GM10248 (cell line): ENCODE measurements at regions not wholly inside any gene's neighbourhood (a gene's known extent, or its start where the extent isn't known, plus 50 kb on each side); places are given as distances from the start of the nearest gene placed in this dataset.

Experiments used
- CTCF ChIA-PET: fragments of 300-600 bp; sonication (Branson Sonifier 250); formaldehyde crosslinking; extraction: SDS; loops from one replicate; lab custom pipeline; 2021; ENCODE audit warnings: antibody characterized with exemption; lab: Yijun Ruan, JAX
- POLR2A ChIA-PET: fragments of 350-650 bp; sonication (Branson Sonifier 250); formaldehyde crosslinking; extraction: SDS; loops from one replicate; lab custom pipeline; 2020; ENCODE audit warnings: antibody characterized with exemption; lab: Yijun Ruan, JAX
- DNase-seq: peaks from one replicate; pipeline ENCODE4 v3.0.0; 2012; ENCODE audit errors: extremely low spot score
- CTCF ChIP-seq: IDR thresholded peaks from 2 replicates; pipeline ENCODE4 v1.5.1; 2012; ENCODE audit warnings: mild to moderate bottlenecking, low read depth; ENCODE audit errors: extremely low read depth, missing control alignments, control extremely low read depth

DNA sequence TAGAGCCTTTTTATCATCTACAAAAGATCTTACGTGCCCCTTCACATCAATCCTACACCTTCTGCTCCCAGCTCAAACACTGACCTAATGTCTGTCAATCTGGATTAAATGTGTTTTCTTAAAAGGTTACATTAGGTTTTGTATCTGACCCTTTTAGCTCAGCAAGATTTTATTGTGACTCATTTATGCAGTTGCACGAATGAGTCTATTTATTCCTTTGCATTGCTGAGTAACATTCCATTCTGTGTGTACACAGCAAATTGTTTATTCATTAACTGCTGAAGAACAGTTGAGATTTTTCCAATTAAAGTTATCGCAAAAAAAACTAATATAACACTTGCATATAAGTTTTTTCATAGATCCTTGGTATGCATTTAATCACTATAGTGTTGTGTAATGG is 253.9 kb upstream of the GPC6 start:
- TF ChIP-seq CTCF = no peak
- CTCF ChIA-PET = no interaction called here
- POLR2A ChIA-PET = no interaction called here
- DNase-seq = no peak

DNA sequence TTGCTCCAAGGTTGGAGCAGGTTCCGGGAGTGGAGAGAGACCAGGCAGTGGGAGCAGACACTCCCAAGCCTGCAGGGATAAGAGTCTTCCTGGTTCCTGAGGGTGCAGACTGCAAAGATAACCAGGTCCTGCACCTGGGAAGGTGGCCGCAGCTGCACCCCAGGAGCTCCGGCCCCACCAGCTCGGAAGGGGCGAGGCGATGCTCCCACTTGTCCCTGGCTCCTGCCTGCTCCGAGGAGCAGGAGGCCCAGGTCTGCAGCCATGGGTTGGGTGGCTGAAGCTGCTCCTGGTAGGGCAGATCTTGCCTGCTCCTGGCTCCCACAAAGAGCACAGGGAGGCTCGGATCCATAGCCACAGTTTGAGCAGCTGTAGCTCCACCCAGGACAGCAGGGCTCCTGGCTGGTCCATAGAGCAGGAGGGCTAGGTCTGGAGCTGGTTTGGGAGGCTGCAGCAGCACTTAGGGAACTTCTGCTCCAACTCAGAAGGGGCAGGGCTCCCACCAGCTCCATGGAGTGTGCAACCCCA is 251.6 kb upstream of the GPC6 start:
- POLR2A ChIA-PET = no interaction called here
- CTCF ChIA-PET = no interaction called here
- peak; percentile 2 for DNase-seq
- TF ChIP-seq CTCF = no peak

DNA sequence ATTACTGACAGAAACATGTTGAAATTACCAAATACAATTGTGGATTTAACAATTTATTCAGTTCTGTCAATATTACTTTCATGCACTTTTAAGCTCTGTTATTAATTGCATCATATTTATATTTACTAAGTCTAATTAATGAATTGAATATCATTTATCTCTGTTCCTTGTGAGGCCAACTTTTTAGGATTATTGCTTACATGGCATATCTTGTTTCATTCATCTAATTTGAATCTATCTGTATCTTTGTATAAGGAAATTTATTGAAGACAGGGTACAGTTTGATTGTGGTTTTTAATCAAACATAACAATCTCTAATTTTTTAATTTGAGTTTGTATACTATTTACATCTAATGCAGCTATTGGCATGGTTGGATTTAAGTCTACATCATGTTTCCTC is 249.9 kb upstream of the GPC6 start:
- TF ChIP-seq CTCF = no peak
- no peak for DNase-seq
- ChIA-PET CTCF (no interaction called here), POLR2A (no interaction called here)

DNA sequence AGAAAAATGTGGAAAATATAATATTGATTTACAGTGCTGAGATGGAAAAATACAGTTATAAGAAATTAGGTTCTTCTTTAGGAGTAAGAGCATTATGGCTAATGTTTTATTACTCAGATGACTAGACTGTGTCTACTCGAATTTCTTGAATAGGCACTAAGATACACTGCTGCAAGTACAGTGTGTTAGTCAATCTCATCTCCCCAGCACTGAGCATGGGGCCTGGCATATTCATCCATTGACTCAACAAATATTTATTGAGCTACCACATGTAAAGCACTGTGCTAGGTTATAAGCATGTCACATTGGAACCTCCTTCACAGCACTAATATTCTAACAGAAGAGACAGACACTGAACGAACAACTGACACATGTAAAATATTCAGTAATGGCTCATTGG is 242.5 kb upstream of the GPC6 start:
- ChIA-PET CTCF (no interaction called here), POLR2A (no interaction called here)
- DNase-seq = no peak
- no peak for TF ChIP-seq CTCF

DNA sequence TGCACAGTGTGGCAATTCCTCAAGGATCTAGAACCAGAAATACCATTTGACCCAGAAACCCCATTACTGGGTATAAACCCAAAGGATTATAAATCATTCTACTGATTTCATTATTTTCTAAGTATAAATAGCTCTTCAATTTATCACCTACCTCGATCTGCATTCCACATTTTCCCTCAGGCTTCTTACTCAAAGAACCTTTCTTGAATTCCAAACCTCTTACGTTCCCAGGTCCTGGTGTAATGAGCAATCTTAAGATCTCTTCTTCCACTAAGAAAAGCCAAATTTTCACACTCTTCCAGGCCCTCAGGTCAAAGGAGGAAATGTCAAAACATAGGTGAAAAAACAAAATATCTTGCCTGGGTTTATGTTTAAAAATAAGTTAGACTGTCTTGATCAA is 237.3 kb upstream of the GPC6 start:
- TF ChIP-seq CTCF = no peak
- CTCF ChIA-PET = no interaction called here
- DNase-seq = no peak
- POLR2A ChIA-PET = no interaction called here

DNA sequence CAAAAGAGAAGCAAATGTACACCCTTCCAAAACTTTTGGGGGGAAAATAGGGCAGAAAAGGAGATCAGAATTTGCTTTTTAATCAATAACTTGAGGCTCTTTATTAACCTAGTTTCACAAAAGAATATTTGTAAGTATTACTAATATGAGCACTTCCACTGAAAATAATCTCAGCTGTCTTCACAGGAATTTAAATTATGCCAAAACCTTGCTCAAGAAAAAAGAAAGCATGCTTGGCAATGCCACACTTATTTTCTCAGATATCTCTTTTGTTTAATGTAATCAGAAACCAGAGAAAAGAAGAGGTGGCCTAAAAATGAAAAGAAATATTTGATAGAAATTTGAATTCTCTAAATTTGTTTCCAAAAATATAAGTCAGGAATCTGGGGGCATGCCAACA is 234.9 kb upstream of the GPC6 start:
- ChIA-PET POLR2A (no interaction called here), CTCF (no interaction called here)
- no peak for DNase-seq
- no peak for TF ChIP-seq CTCF

DNA sequence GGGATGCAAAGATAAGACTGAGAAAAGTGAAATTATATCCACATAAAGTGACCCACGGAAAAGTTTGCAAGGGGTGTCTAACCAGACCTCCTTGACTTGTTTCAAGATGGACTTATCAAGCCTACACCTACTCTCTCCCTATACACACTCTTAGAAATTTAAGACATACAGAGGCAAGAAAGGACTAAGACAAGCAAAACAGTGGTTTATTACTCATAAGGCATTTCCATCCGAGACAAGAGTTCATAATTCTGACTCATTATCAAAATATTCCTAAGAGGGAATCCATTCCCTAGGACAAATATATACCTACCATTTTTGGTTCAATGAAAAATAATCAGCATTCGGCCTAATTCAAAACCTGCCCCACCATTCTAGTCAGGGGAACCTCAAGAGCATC is 232.6 kb upstream of the GPC6 start:
- ChIA-PET POLR2A (no interaction called here), CTCF (no interaction called here)
- no peak for DNase-seq
- TF ChIP-seq CTCF = no peak
